Caki2 (cell line): ENCODE measurements at regions not wholly inside any gene's neighbourhood (a gene's known extent, or its start where the extent isn't known, plus 50 kb on each side); places are given as distances from the start of the nearest gene placed in this dataset.

ENCODE experiments used
- DNase-seq: peaks from one replicate; pipeline ENCODE4 v3.0.0-alpha.2; 2015; ENCODE audit warnings: low read depth
- in situ Hi-C: cut with HindIII; loops from 2 replicates; pipeline ENCODE4 v1.10.0; 2016; ENCODE audit warnings: low sequenced_read_pairs, low pct_unique_long_range_greater_than_20kb, mixed read lengths

DNA sequence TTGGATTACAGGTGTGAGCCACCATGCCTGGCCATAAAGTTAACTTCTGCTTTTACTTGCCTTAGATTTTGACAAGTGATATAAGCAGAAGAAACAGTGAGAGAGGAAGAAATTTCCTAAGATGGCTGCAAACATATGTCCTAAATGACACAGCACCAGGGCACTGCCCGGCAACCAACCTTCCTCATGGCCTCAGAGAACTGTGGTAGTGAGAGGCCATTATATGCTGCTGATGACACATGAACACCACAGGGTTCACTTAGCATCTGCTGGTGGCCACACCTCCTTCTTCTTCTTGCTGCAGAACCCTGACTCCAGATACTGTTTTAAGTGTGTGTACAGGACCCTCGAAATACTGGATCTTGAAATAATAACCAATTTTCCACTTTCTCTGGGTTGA lies 88.2 kb downstream of the KCTD12 start:
- DNase-seq: no peak
- in situ Hi-C loops: no loop called here

DNA sequence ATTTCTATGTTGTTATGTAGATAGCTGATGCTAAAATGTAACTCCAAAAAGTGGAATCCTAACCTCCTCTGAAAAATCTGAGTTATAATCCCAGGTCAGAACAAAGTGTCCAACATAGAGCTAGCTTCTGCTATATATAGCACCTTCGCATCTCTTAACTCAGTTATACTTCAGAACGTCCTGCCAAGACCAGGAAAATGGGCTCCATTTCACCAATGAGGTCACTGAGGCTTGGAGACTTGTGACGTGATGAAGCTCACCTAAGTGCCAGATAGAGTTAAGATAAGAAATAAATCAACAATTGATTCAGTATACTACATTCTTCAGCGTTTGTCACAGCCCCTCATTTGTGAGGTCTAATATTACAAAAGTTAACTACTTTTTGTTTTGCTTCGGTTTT lies 88.8 kb downstream of the KCTD12 start:
- in situ Hi-C loops: no loop called here

DNA sequence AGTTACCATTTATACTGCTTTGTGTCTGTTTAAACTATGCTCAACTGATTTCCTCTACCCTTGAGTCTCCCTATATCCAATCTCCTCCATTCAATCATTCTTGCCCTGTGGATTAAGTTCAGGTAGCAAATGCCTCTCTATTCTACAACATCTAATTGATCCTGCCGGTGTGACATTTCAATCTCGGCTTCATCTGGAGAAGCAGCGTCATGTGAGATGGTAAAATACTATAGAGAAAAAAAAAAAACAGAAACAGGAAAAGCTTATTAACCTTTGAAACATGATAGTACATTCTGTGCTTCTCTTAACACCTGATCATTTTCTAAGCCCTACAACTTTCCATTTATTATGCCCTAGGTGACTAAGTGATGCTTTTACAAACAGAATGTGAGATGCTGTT lies 89.4 kb downstream of the KCTD12 start:
- in situ Hi-C loops: no loop called here
- no peak for DNase-seq

More for the DNA sequence above, 88.8 kb downstream of the KCTD12 start:
- no peak for DNase-seq

DNA sequence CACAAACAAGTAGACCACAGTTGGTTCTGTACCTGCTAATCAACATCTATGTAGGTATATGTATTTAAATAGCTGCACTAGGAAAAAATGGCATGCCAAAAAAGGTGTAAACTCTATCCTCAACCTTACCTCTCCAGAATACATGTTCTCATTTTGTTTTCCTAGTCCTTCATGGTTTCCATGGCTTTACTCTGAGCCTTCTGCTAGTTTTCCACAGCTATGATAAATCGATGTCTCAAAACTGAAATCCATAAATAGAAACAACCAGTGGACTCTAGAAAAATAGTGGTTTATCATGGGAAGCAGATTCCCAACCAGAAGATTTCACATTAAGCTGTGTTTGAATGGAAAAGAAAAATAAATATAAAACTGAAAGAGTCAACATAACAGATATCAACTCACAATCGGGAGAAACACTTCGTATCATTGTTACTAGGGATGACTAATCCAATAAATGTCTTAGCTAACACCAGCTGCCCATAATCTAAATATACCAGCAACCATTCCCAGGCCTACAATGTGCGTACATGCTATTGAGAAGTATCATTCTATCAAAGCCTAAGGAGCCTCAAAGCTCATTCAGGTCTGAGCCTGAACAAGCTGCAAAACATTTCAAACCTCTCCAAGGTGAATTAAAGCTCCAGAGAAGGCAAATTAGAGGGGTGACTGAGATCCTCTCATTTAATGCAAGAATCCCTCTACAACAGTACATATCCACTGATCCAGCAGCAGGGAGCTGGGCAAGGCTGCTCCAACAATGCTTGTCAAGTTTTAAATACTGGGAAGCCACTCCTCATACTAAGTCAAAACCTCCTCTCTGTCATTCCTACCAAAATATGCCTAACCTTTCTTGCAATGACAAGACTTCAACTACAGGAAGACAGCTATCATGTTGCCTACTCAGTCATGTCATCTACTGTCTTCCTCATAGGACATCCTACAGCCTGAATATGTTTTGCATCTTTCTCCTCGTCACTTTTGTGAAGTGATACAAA lies 90.2 kb downstream of the KCTD12 start:
- no peak for DNase-seq
- in situ Hi-C loops: no loop called here

DNA sequence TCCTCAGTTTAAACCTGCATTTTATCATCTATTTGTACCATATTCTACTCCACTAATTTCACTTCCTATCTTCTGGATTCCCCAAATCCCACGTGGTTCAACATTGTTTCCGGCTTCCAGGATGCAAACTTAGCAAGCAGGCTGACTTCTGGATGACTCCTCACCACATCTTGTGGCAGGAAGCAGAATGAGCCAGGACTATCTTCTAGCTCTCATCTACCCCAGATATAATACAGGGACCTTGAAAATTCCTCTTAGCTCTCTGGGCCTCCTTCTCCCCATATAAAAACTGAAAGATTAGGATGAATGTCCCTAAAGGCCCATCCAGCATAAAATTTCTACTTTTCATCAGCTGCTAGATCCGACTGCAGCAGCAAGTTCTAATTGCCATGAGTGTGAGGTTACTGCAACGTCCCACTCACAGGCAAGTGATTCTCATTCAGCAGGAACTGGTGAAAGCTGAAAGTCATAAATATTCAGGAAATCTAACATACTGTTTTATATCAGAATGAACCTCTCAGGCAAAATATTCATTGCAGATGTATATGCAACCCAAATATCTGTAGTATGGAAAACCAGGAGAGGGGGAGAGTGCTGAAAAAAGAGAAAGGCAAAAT lies 93.4 kb downstream of the KCTD12 start:
- in situ Hi-C loops: no loop called here
- DNase-seq: no peak

DNA sequence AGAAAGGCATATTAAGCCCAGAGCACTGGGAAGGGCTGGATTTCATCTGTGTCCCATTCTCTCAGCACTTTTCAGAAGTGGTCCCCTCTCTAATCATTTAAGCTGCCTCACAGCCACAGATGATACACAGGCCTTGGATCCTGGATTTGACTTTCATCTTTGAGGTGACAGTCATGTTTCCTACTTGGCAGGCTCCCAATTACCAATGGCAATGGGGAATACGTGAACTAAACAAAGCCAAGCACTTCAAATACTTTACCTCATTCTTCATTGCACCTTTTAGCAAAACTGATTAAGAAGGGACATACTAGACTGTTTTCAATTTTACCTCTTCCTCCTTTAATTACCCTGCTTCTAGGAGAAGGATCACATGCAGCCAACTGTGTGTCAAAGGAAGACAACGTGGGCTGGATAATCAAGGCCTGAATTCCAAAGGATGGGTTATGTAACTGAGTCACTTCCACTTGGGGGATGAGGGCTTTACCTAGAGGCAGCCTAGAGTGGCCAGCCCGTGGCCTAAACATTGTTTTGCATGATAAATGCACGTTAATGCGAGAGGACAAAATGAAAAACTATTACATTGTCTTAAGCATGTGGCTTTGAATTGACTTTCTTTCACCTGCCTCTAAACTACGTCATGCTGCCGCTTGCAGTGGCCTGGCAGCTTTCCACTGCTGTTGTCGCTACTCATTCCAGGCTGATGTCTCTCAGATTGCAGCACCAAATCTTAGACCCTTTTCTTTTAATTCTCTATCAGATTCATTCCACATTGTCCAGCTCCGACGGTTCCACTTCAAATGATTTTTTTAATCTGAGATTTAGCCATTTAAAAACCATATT lies 95.0 kb downstream of the KCTD12 start:
- in situ Hi-C loops: no loop called here
- DNase-seq: no peak

DNA sequence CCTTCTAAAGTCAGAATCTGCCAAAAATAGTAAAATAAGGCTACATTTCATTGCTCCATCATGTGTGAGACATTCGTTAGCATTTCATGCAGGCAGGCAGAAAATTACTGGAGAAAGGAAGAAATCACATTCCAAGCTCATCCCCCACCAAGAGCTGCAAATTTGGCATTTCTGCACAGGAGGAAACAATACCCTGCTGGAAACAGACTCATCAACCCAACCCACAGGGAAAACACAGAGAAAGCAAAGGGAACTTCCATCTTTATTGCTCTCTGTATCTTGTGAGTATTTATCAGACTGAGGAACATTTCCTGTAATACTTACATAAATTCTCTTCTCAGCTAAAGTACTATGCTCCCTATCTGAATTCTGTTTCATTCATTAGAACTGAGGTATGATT lies 95.7 kb downstream of the KCTD12 start:
- in situ Hi-C loops: no loop called here
- DNase-seq: no peak

DNA sequence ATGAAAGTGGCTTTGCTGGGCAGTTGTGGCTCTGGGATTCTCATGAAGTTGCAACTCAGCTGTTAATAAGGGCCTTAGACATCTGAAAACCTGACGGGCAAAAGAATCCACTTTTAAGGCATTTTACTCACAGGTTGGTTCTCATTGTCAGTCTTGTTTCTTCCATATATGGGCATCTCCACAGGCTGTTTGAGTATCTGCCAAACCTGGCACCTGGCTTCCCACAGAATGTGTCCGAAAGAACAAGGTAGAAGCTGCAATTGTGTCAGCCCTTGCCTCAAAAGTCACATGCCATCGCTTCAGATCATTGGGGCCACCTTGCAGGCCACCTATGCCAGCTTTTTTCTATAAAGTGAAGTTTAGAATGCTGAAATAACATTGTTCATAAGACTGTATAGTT lies 102.4 kb downstream of the KCTD12 start:
- in situ Hi-C loops: no loop called here
- DNase-seq: no peak

DNA sequence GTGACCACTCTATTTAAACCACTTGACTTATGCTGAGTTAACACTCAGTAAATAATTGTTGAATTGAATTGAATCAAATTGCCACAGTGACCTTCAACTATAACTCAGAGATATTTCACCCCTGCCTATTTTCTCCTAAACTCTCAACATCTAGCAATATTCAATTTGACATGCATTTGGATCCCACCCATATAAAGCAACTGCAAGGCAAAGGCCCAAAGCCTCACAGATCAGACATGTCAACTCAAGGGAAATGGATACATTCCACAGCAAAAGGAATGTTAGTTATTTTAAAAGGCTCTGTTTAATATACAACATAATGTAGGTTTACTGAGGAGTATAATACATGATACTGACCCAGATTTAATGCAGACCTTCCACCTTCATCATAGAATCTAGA lies 107.4 kb downstream of the KCTD12 start:
- in situ Hi-C loops: no loop called here
- DNase-seq: no peak

DNA sequence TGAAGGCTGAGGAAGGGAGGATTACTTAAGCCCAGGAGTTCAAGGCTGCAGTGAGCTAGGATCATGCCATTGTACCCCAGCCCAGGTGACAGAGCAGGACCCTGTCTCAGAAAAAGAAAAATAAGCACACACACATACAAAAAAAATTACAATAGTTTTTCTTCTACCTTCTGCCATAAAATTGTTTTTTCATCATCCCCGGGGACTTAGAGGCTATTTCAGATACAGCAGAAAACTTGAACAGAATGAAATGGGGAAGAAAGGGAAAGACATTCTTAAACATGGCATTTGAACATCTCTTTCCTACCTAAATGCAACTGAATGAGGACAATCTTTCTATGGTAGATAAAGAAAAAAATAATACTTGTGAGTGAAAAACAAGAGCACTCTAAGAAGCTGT lies 109.1 kb downstream of the KCTD12 start:
- DNase-seq: no peak
- in situ Hi-C loops: no loop called here

DNA sequence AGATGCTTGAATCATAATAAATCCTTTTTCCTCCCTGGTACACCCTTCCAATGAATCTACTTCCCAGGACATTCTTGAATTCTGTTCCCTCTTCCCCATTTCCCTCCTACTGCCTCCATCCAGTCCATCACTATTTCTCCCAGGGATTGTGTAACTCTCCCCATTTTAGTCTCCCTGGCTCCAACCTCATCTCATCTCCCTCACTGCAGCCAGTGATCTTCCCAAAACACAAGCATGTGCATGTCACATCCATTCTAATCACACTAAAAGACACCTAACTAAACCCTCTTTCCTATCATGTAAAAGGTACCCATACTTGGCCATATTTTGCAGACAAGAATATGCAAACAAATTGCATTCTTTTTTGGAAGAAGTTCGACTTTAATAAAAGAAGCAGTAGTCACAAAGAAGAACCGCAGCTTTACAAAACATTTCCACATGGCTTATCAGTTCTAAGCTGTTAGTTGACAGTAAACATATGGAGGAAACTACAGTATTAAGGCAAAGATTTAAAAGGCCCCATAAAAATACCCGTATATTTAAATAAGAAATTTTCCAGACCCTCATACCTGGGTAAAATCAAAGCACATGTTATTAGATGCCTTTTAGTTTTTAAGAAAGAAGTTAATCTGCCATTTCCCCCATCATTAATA lies 111.0 kb downstream of the KCTD12 start:
- no peak for DNase-seq
- in situ Hi-C loops: no loop called here

DNA sequence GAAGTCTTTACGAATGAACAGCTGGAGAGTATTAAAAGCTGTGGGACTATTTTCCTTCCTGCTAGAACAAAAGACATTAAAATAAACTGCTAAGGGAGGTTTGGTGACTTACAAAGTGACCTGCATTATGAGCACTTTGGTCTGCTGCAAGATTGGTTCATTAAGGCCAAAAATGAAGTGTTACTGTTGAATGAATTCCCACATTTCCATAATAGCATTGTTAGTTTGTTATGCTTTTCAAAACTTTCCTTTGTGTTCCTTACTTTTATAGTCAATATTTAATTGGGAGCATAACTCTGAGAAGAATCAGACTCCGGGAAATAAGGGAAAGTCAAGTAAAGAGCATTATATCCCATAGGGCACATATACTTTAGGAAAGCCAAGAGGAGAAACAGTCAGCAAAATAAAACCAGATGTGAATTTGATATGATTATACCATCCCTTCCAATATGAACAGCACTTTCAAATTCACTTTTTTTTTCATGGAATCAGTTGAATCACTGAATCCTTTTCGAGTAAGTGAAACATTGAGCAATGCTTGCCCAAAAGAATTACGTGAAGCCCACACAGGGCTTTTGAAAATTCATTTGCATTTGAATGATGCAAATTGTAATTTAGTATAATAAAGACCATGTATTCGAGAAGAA lies 112.6 kb downstream of the KCTD12 start:
- in situ Hi-C loops: no loop called here
- no peak for DNase-seq

DNA sequence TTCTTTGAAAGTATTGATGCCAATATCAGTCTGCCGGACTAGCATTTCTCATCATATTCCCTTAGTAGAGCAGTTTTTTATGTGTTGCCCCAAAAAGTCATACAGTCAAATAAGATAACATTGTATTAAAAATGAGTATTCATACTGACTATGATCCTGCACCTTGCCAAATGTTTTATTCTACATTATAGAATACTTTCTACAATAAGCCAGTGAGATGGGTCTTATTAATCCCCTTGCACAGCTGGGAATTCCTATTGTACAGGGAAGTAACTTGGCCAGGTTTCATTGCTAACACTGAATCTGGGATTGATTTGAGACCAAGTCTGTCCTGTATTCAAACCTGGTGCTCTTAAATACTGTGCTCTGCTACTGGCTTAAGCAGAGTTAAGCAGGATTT lies 114.0 kb downstream of the KCTD12 start:
- DNase-seq: no peak
- in situ Hi-C loops: no loop called here

DNA sequence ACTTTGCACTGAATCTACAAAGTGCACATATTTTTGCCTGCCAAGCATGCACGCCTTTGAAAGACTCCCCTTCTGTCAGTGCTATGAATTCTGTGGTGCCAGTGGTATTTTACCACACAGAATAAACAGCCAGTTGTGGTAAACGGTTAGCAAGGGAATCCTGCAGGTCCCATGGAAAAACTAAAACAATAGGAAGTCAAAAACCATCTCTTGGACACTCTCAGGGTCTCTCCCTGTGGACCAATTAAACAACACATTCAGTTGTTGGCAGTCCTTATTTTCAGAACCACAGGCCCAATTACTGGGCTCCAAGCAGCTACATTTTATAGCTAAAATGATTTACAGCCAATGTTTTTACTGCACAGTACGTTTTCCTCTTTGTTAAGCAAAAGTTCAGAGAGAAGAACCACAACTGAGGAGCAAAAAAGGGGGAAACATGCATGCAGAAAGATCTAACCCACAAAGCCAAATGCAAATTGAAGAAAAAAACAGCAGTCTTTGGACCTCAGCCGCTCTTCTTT lies 116.9 kb downstream of the KCTD12 start:
- DNase-seq: no peak
- in situ Hi-C loops: no loop called here

DNA sequence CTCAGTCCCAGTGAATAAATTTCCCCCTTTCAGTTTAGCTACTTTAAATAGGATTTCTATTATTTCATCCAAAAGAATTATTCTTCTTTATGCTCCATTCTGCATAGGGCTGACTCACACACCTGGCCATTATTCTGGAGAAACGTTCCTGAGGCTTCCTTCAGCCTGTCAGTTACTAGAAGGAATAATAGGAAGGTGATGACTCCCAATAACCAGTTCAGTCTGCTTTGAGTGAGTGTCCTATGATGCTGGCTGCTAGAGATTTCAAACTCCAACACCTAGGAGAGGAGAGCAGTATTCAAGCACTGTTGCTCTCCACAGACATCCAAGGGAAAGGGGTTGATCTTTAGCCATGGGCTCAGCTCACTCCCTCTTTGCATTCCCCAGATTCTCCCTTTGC lies 117.8 kb downstream of the KCTD12 start:
- DNase-seq: no peak
- in situ Hi-C loops: no loop called here

DNA sequence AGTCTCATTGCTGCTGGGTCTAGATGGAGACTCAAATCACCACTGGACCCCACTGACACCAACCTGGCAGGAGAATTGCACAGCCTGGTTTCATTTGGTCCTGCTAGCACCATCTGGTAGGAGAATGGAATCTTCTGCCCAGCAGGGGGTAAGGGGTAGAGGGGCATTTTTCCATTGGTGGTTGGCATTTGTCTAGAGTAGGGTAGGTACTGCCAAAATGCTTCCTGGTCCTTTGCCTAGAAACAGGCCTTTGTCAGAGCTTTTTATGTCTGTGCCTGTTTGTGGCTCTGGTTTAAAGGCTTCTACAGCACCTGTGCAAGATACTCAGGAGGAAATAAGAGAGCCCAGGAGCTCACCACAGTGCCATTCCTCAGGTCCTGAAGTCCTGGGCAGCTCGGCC lies 121.3 kb downstream of the KCTD12 start:
- no peak for DNase-seq
- in situ Hi-C loops: no loop called here

DNA sequence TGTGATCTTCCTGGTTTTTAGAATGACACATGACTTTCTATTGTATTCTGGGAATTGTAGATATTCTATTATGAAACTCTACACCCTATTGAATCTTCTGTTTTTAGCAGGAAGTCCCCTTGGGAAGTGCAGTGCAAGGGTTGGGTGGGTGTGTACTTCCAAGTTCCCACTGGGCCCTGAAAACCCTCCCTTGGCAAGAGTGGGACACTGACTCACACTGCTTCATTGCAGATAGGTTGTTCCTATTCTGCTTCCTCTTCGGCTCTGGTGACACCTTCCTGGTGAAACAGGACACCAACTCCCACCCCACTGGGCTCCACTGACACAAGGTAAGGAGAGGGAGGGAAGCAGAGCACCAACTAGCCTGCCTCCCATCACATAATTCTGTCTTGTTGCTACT lies 121.8 kb downstream of the KCTD12 start:
- DNase-seq: no peak
- in situ Hi-C loops: no loop called here

DNA sequence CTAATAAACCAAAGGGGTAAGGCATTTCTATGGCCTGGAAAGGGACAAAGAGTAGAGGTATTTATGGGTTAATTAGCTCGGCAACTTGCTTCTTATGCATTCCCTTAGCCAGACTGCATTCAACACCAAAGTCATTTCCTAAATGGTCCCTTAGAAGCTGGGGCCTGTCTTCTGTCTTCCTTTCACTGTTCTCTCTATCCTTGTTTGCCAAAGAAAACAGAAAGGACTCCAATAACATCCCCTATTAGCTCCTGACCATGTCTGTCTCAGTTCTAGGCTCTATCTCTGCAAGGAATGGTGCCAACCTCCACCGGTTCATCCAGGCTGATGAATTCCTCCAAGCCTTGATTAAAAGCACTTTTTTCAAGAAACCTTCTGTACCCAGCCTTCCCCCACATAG lies 123.5 kb downstream of the KCTD12 start:
- in situ Hi-C loops: no loop called here
- DNase-seq: no peak
